Stimulated activated naive CD8-positive, alpha-beta T cell treated with anti-CD3 and anti-CD28 coated beads, Interleukin-15, amount 100 ng/mL, for 72 hours (primary cell): ENCODE measurements at regions not wholly inside any gene's neighbourhood (a gene's known extent, or its start where the extent isn't known, plus 50 kb on each side); places are given as distances from the start of the nearest gene placed in this dataset.

ENCODE experiments used
- ATAC-seq: fragments of 150-1000 bp; cut with Tn5 transposase; 2 replicates; pipeline ENCODE4 v1.10.0; 2021; ENCODE audit warnings: mild to moderate bottlenecking, moderate library complexity
- DNase-seq, 2 donors: peaks; one replicate each; pipeline ENCODE4 v3.0.0; 2021 to 2022
- H3K27ac Mint-ChIP-seq, 2 donors: one replicate each; pipeline ENCODE4 v1.8.0; 2022; ENCODE audit warnings: mild to moderate bottlenecking in 2 of 2, mixed read lengths in 2 of 2, moderate library complexity in 2 of 2
- H3K27me3 Mint-ChIP-seq: one replicate; pipeline ENCODE4 v1.8.0; 2022; ENCODE audit warnings: mixed read lengths
- H3K4me1 Mint-ChIP-seq: one replicate; pipeline ENCODE4 v1.8.0; 2022; ENCODE audit warnings: mild to moderate bottlenecking, mixed read lengths
- H3K4me3 Mint-ChIP-seq, 2 donors: one replicate each; pipeline ENCODE4 v1.8.0; 2022; ENCODE audit warnings: mild to moderate bottlenecking in 2 of 2, mixed read lengths in 2 of 2, moderate library complexity in 1 of 2
- H3K9me3 Mint-ChIP-seq, 2 donors: one replicate each; pipeline ENCODE4 v1.8.0; 2022; ENCODE audit warnings: mixed read lengths in 2 of 2

DNA sequence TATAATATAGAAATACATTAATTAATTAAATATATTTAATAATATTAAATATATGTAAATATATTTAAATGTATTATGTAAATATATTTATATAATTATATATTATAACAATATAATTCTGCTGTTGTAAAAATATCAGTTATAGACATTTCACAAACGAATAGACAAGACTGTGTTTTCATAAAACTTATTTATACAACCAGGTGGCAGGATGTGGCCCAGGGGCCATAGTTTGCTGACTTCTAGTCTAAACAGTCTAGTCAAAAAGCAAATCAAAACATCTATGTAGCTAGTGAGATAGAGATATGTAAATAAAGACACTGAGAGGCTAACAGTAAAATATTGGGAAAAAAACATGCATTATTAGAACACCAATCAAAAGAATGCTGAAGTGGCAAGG is 136.4 kb downstream of the TBXT start:
- Mint-ChIP-seq H3K27ac (no peak overlapping the region), H3K4me3 (no peak overlapping the region), H3K27me3 (peaks cover 7% of the 10 kb centered on the region), H3K4me1 (no peaks in the 10 kb centered on the region), H3K9me3 (peaks cover 0 to 4% of the 10 kb centered on the region in 2 donors)
- no peak for ATAC-seq
- DNase-seq, result no peak

DNA sequence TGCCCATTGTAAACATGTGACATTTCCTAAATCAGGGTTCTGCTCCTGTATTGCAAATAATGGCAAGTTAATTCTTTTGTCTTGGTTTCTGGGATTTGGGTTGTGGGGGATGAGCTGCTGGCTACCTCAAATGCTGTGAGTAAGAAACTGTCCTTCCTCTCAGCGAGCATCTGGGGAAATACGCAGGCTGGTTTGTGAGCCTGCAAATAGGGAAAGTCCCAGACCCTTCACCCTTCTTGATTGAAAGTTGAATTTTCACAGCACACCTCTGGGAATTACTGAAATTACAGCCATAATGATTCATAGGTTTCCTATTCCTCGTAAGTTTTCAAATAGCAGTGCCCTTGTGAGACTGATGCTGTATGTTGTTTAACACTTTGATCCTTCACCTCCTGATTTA is 138.1 kb downstream of the TBXT start:
- Mint-ChIP-seq H3K4me3 (no peak overlapping the region), H3K27ac (no peak overlapping the region), H3K4me1 (no peaks in the 10 kb centered on the region), H3K27me3 (peaks cover 7% of the 10 kb centered on the region), H3K9me3 (peaks cover 0 to 2% of the 10 kb centered on the region in 2 donors)
- ATAC-seq (peak; percentile 46), DNase-seq (no peak)

GRCh38 chr6:166027761-166028160 is 139.9 kb downstream of the TBXT start:
- Mint-ChIP-seq H3K4me3 (no peak overlapping the region), H3K9me3 (no peaks in the 10 kb centered on the region), H3K27me3 (peaks cover 4% of the 10 kb centered on the region), H3K4me1 (no peaks in the 10 kb centered on the region), H3K27ac (no peak overlapping the region)
- DNase-seq (no peak), ATAC-seq (no peak)

DNA sequence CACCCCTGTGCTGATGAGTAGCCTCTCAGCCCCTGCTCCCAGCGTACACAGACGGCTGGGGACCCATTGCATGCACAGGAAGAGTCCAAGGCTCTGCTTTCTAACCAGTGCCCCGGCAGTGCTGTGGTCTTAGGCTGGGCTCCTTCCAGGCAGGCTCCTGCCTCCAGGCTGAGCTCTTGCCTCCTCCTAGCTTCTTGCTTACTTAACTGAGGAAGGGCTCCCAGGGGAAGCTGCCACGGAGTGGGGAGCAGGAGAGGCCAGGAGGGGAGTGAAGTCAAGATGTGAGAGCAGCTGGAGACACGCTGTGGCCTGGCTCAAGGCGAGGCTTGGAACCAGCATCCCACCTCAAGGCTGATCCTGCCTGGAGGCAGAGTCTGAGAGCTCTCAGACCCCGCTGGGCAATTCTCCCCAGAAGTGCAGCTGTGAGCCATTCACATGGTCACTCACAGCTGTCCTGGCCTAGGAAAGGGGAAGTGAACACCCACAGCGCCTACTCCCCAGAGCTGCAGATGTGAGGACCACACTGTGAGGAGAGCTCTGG is 141.0 kb downstream of the TBXT start:
- no peaks in the 10 kb centered on the region for H3K27me3 Mint-ChIP-seq
- H3K4me3 Mint-ChIP-seq, result no peak overlapping the region
- ATAC-seq (peak; percentile 32), DNase-seq (no peak)
- H3K9me3 Mint-ChIP-seq, result no peaks in the 10 kb centered on the region
- no peaks in the 10 kb centered on the region for H3K4me1 Mint-ChIP-seq
- H3K27ac Mint-ChIP-seq, result no peak overlapping the region

DNA sequence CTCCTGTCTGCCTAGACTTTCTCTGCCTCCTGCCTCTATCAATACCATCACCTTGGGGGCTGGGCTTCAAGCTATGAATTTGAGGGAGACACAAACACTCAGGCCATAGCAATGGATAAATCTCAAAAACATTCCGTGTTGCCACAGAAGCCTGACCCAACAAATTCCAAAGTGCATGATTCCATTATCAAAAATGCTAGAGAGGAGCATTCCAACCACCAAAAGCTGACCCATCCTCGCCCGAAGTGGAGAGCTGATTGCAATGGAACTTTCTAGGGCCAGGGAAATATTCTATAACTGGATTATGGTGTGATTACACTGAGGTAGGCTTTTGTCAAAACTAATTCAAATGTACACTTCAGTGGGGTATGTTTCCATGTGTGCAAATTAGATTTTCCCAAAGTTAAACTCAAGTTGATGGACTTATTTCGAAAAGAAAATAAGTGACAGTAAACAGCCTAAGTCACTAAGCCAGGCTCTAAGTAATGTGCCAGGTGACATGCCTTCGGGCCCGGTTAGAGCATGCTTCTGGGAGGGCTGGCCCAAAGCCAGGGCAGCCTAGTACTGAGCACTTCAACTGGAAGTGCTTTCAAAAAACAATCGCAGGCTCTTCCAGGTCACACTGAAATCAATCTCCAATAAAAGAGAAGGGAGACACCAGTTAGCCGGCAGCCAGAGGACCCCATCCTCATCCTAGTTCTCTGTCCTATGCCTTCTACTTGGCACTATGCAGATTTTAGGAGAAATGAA is 142.3 kb downstream of the TBXT start:
- no peak for DNase-seq
- Mint-ChIP-seq H3K9me3 (peaks cover 0 to 5% of the 10 kb centered on the region in 2 donors), H3K4me3 (no peak overlapping the region), H3K4me1 (no peaks in the 10 kb centered on the region), H3K27ac (no peak overlapping the region), H3K27me3 (no peaks in the 10 kb centered on the region)
- ATAC-seq, result no peak

DNA sequence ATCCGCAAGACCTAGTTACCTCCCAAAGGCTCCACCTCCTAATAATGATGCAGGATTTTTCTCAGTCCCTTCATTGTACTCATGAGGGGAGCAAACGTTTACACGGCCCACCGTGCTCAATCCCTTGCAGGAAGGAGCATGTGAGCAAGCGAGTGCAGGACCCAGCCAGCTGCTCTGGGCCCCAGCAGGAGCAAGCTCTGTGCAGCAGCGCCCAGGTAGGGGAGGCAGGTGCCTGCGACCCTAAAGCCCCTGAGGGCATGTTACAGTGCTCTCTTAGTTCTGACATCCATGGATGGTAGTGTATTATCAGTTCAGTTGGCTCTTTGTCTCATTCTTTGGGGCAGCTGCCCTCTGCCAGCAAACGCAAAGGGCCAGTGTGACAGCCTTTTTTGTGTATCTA is 143.4 kb downstream of the TBXT start:
- Mint-ChIP-seq H3K9me3 (peaks cover 0 to 7% of the 10 kb centered on the region in 2 donors), H3K4me3 (no peak overlapping the region), H3K27me3 (peaks cover 6% of the 10 kb centered on the region), H3K27ac (no peak overlapping the region), H3K4me1 (no peaks in the 10 kb centered on the region)
- ATAC-seq (peak; percentile 35), DNase-seq (no peak)

- Mint-ChIP-seq H3K9me3 (peaks cover 0 to 7% of the 10 kb centered on the region in 2 donors), H3K4me1 (no peaks in the 10 kb centered on the region), H3K4me3 (no peak overlapping the region), H3K27ac (no peak overlapping the region), H3K27me3 (peaks cover 9% of the 10 kb centered on the region)
- ATAC-seq (no peak), DNase-seq (no peak)
Measured at GRCh38 chr6:166023273-166023989, 144.2 kb downstream of the TBXT start.

DNA sequence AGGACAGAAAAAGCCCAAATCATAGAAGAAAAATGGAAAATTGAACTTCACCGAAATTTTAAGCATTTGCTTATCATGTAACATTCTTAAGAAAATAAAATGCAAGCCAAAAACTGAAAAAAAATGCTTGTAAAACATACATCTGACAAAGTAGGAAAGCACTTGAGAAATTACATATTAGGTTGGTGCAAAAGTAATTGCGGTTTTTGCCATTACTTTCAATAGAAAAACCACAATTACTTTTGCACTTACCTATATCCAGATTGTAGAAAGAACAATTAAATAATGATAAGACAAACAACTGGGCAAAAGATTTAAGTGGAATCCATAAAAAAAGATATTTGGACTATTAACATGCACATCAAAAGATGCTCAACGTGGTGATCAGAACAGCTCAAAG is 146.2 kb downstream of the TBXT start:
- no peak overlapping the region for H3K27ac Mint-ChIP-seq
- DNase-seq, result no peak
- peaks cover 9% of the 10 kb centered on the region for H3K27me3 Mint-ChIP-seq
- no peak for ATAC-seq
- no peaks in the 10 kb centered on the region for H3K4me1 Mint-ChIP-seq
- no peak overlapping the region for H3K4me3 Mint-ChIP-seq
- H3K9me3 Mint-ChIP-seq, result peaks cover 7 to 24% of the 10 kb centered on the region in 2 donors

DNA sequence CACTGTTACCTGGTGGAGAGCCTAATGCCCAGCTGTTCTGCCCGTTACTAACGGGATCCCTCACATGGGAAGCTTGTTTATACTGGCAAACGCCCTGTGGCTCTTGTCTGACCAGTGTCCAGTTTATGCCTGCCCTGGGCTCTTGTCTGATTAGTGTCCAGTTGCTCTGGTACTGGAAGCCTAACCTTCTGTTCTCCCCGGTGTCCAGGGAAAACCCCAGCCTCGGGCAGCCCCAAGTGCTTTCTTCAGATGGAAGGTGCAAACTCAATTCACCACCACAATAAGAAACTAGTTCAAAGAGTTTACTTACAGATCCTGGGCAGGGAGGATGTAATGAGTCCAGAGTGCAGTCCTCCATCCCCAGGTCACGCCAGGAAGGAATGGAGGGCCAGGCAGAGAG is 148.4 kb downstream of the TBXT start:
- no peak for ATAC-seq
- no peak for DNase-seq
- Mint-ChIP-seq H3K27ac (no peak overlapping the region), H3K4me3 (no peak overlapping the region), H3K9me3 (peaks cover 11 to 41% of the 10 kb centered on the region in 2 donors), H3K27me3 (peaks cover 9% of the 10 kb centered on the region), H3K4me1 (no peaks in the 10 kb centered on the region)

DNA sequence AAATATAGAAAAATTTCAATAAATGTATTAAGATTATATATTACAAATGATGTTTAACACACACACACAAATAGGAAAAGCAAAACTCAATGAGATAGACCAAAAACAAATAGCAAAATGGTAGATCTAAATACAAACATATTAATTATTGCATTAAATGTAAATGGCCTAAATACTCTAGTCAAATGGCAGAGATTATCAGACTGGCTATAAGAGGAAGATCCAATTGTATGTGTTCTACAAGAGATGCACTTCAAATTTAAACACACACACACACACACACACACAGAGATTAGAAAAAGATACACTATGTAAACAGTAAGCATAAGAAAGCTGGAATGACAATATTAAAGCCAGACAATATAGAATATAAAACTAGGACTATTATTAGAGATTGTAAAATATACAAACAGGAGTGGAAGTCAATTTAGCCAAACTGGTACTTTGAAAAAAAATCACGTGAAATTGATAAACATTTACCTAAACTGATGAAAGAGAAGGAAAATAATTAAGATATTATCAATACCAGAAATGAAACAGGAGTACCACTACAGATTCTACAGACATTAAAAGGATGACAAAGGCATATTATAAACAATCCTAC is 150.5 kb downstream of the TBXT start:
- Mint-ChIP-seq H3K27ac (no peak overlapping the region), H3K9me3 (peaks cover 11 to 41% of the 10 kb centered on the region in 2 donors), H3K27me3 (peaks cover 20% of the 10 kb centered on the region), H3K4me3 (no peak overlapping the region), H3K4me1 (no peaks in the 10 kb centered on the region)
- ATAC-seq (no peak), DNase-seq (no peak)

GRCh38 chr6:166014966-166015365 is 152.7 kb downstream of the TBXT start:
- Mint-ChIP-seq H3K4me3 (no peak overlapping the region), H3K27me3 (peaks cover 40% of the 10 kb centered on the region), H3K4me1 (no peaks in the 10 kb centered on the region)

DNA sequence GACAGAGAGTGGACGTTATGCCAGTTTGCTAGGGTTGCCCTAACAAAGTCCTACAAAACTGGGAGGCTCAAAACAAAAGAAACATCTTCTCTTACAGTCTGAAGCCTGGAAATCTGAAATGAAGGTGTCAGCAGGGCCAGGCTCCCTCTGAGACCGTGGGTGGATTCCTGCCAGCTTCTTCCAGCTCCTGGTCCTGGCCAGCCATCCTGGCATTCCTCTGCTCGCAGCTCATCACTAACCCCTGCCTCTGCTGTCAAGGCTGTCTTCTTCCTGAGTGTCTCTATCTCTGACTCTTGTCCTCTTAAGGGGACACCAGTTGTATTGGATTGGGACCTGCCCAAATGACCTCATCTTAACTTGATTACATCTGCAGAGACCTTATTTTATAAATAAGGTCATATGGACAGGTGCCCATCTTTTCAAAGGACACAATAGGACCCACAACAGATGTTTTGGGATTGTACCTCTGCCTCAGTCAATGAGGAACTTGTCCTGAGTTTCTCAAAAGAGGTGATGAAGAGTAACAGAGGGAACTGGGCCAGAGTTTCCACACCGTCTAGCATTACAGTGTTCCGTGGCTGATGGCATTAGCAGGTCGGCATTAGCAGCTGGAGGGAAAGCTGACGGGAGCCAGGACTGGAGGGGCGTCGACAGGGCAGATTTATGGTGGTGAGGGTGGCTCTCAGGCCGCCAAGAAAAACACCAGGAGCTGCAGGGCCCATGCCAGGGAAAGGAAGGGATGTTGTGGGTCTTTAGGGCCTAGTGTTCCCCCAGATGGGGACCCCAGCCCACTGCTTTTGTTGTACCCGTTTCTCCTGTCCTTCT is 157.3 kb downstream of the TBXT start:
- Mint-ChIP-seq H3K4me1 (peaks cover 18% of the 10 kb centered on the region), H3K27ac (no peak overlapping the region), H3K4me3 (no peak overlapping the region), H3K9me3 (peaks cover 0 to 7% of the 10 kb centered on the region in 2 donors), H3K27me3 (peaks cover 77% of the 10 kb centered on the region)
- ATAC-seq, result no peak
- no peak for DNase-seq

More at GRCh38 chr6:166014966-166015365, 152.7 kb downstream of the TBXT start:
- DNase-seq (no peak), ATAC-seq (no peak)
- no peak overlapping the region for H3K27ac Mint-ChIP-seq
- peaks cover 11 to 34% of the 10 kb centered on the region in 2 donors for H3K9me3 Mint-ChIP-seq

GRCh38 chr6:166009385-166010031 is 158.1 kb downstream of the TBXT start:
- ATAC-seq (no peak), DNase-seq (no peak)
- peaks cover 85% of the 10 kb centered on the region for H3K27me3 Mint-ChIP-seq
- no peak overlapping the region for H3K27ac Mint-ChIP-seq
- peaks cover 0 to 3% of the 10 kb centered on the region in 2 donors for H3K9me3 Mint-ChIP-seq
- H3K4me1 Mint-ChIP-seq, result peaks cover 18% of the 10 kb centered on the region
- no peak overlapping the region for H3K4me3 Mint-ChIP-seq

GRCh38 chr6:166008441-166009369 is 158.9 kb downstream of the TBXT start:
- H3K4me3 Mint-ChIP-seq, result peak overlapping the region; percentile 36 to 55
- DNase-seq (no peak), ATAC-seq (peak; percentile 29)
- peaks cover 0 to 3% of the 10 kb centered on the region in 2 donors for H3K9me3 Mint-ChIP-seq
- no peak overlapping the region for H3K27ac Mint-ChIP-seq
- H3K4me1 Mint-ChIP-seq, result peaks cover 18% of the 10 kb centered on the region
- H3K27me3 Mint-ChIP-seq, result peaks cover 93% of the 10 kb centered on the region
